ENCODE measurements at regions not wholly inside any gene's neighbourhood (a gene's known extent, or its start where the extent isn't known, plus 50 kb on each side); places are given as distances from the start of the nearest gene placed in this dataset.

DNA sequence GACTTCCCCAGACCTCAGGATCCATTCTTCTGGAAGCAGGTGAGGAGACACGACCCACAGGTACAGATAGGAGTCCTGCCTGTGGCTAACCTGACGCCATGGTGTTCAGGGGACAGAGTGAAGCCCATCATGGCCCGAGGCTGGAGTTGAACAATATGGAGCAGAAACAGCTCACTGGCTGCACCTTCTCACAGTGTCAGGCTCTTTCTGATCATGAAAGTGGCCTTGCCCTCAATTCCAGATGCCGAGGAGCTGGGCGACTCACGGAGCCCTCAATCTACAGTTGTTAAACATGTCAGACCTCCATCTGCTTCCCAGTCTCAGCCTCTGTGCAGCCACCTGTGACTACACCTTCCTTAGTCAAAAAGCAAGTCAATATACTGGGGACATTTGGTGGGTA, 110.8 kb upstream of the SMAD3 start:
- no peaks in the 10 kb centered on the region for H3K9me3 ChIP-seq (ENCODE audit: control insufficient read depth, low read length)
- H3K27me3 ChIP-seq (replicated peaks; ENCODE audit: control insufficient read depth, insufficient read depth, low read length, poor library complexity, severe bottlenecking), result no peaks in the 10 kb centered on the region

DNA sequence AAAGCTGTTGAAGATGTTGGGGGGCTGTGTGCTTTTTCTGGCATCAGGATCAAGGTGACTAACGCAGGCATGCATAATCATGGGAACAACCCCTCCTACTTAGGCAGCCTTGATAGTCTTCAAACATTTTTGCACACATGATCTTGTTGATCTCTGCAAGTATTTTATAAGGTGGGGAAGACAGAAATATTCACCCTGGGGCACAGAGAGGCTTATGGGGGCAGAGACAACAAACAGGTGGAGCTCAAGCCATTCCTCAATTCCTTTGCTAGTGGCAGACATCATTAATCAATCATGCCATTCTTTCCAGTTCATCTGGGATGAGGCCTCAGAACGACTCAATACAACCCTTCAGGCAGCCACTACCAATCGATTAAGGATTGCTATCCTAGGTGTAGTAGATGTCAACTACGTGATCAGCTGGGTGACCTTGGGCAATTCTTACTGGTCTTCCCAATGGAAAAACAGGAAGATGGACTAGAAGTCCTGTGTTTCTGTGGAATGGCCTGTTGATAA, 110.3 kb upstream of the SMAD3 start:
- no peaks in the 10 kb centered on the region for H3K36me3 ChIP-seq (ENCODE audit: control insufficient read depth, insufficient read depth, low read length)
- H3K9me3 ChIP-seq (ENCODE audit: control insufficient read depth, low read length), result no peaks in the 10 kb centered on the region
- no peak overlapping the region for H3K4me3 ChIP-seq (ENCODE audit: insufficient read depth, low read depth, low read length, poor library complexity, severe bottlenecking)
- no peaks in the 10 kb centered on the region for H3K27me3 ChIP-seq (replicated peaks; ENCODE audit: control insufficient read depth, insufficient read depth, low read length, poor library complexity, severe bottlenecking)
- DNase-seq, result no peak
- no peaks in the 10 kb centered on the region for H3K4me1 ChIP-seq (ENCODE audit: control insufficient read depth, insufficient read depth, low read length, poor library complexity, severe bottlenecking)
- no peak overlapping the region for H3K27ac ChIP-seq (ENCODE audit: insufficient read depth, low read length, poor library complexity, severe bottlenecking)

More for the DNA sequence above, 110.8 kb upstream of the SMAD3 start:
- Histone ChIP-seq H3K36me3 (ENCODE audit: control insufficient read depth, insufficient read depth, low read length) (no peaks in the 10 kb centered on the region), H3K4me1 (ENCODE audit: control insufficient read depth, insufficient read depth, low read length, poor library complexity, severe bottlenecking) (no peaks in the 10 kb centered on the region), H3K27ac (ENCODE audit: insufficient read depth, low read length, poor library complexity, severe bottlenecking) (no peak overlapping the region), H3K4me3 (ENCODE audit: insufficient read depth, low read depth, low read length, poor library complexity, severe bottlenecking) (no peak overlapping the region)
- DNase-seq, result no peak

DNA sequence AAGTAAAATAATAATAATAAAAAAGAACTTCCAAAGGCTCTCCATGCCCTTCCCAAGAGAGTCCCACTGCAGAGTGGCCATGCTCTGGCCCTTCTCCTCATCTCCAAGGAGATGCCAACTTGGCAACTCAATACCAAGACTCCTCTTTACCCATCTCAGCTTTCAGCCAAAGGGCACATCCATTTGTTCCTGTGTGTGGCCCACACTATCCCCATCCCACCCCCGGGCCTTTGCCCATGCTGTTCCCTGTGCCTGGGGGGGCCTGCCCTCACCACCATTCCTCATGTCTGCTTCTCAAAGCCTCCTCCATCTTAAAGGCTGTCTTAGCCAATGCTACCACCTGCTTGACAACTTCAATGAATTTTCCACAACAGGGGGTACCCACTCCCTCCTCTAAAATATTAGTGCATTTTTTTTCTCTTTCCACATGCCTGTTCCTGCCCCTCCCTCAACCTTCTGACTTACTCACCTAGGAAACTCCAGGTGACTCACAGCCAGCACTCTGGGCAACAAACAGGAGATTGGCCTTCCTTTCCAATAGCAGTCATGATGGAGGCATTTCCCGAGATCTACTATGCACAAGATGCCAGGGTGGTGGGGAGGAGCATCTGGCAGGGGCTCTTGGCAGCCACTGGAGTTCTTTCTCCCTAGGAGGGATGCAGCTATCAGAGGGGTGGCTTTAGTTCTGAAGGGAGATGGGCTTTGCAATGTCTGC, 109.4 kb upstream of the SMAD3 start:
- H3K27ac ChIP-seq (ENCODE audit: insufficient read depth, low read length, poor library complexity, severe bottlenecking), result no peak overlapping the region
- no peak for DNase-seq

DNA sequence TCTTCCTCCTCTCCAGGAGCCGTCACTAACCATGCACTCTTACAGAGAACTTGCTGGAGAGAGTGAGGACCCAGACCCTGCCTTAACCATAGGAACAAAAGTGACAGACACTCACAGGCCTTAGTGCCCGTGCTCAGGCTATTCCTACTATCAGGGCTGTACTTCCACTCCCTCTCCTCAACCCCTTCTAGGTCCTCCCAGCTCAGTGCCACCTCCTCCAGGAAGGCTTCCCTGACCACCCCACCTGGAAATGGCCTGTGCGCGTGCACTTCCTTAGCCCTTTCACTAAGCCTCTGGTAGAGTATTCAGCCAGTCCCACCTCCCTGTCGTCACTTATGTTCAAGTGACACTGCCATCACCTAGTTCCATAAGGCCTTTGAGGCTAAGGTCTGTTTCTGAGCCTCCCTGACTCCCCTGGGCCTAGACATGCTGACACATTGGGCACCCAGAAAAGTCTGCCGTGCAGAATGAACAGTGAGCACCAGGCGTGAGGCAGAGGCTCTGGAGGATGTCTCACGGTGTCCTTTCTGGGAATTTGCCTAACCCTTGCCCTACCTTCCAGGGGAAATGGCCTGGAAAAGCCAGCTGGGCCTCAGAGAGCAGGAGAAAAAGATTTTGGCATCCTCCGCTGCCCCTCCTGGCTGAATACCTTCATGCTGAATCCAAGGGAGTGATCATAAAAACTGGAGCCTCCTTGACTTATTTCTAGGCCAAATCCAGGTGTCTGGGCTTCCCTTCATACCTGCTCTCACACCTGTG, 108.6 kb upstream of the SMAD3 start:
- Histone ChIP-seq H3K36me3 (ENCODE audit: control insufficient read depth, insufficient read depth, low read length) (no peaks in the 10 kb centered on the region), H3K27me3 (replicated peaks; ENCODE audit: control insufficient read depth, insufficient read depth, low read length, poor library complexity, severe bottlenecking) (no peaks in the 10 kb centered on the region), H3K9me3 (ENCODE audit: control insufficient read depth, low read length) (no peaks in the 10 kb centered on the region), H3K4me3 (ENCODE audit: insufficient read depth, low read depth, low read length, poor library complexity, severe bottlenecking) (no peak overlapping the region), H3K27ac (ENCODE audit: insufficient read depth, low read length, poor library complexity, severe bottlenecking) (no peak overlapping the region), H3K4me1 (ENCODE audit: control insufficient read depth, insufficient read depth, low read length, poor library complexity, severe bottlenecking) (no peaks in the 10 kb centered on the region)
- no peak for DNase-seq

More for the DNA sequence above, 109.4 kb upstream of the SMAD3 start:
- Histone ChIP-seq H3K4me3 (ENCODE audit: insufficient read depth, low read depth, low read length, poor library complexity, severe bottlenecking) (no peak overlapping the region), H3K9me3 (ENCODE audit: control insufficient read depth, low read length) (no peaks in the 10 kb centered on the region), H3K36me3 (ENCODE audit: control insufficient read depth, insufficient read depth, low read length) (no peaks in the 10 kb centered on the region), H3K27me3 (replicated peaks; ENCODE audit: control insufficient read depth, insufficient read depth, low read length, poor library complexity, severe bottlenecking) (no peaks in the 10 kb centered on the region), H3K4me1 (ENCODE audit: control insufficient read depth, insufficient read depth, low read length, poor library complexity, severe bottlenecking) (no peaks in the 10 kb centered on the region)

DNA sequence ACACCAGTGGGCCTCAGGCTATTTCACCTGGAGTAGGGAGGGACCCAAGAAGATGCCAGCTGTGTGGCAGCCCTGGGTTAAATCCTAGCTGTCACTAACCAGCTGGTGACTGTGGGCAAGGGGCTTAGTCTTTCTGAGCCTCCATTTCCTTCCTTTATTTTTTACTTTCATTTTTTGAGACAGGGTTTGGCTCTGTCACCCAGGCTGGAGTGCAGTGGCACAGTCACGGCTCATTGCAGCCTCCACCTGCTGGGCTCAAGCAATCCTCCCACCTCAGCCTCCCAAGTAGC, 108.0 kb upstream of the SMAD3 start:
- Histone ChIP-seq H3K27me3 (replicated peaks; ENCODE audit: control insufficient read depth, insufficient read depth, low read length, poor library complexity, severe bottlenecking) (no peaks in the 10 kb centered on the region), H3K9me3 (ENCODE audit: control insufficient read depth, low read length) (no peaks in the 10 kb centered on the region), H3K27ac (ENCODE audit: insufficient read depth, low read length, poor library complexity, severe bottlenecking) (no peak overlapping the region)

DNA sequence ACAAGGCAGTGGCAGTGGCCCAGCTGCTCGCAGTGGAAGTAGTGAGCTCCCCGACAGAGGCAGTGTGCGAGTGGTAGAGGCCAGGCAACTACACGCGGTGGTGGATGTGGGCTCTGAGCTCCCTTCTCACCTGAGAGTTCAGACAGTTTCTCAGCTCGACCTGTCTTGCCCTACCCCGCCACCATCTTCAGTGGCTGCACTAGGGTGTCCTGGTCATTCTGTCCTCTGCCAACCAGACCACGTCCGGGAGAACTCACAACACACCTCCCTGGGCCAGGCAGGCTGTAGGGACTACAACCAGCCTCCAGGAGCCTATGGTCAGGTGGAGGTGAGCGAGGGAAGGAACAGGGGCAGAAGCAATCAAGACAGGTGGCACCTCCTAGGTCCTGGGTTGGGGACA, 106.3 kb upstream of the SMAD3 start:
- Histone ChIP-seq H3K27me3 (replicated peaks; ENCODE audit: control insufficient read depth, insufficient read depth, low read length, poor library complexity, severe bottlenecking) (no peaks in the 10 kb centered on the region), H3K4me1 (ENCODE audit: control insufficient read depth, insufficient read depth, low read length, poor library complexity, severe bottlenecking) (no peaks in the 10 kb centered on the region), H3K4me3 (ENCODE audit: insufficient read depth, low read depth, low read length, poor library complexity, severe bottlenecking) (no peak overlapping the region), H3K27ac (ENCODE audit: insufficient read depth, low read length, poor library complexity, severe bottlenecking) (no peak overlapping the region), H3K36me3 (ENCODE audit: control insufficient read depth, insufficient read depth, low read length) (no peaks in the 10 kb centered on the region), H3K9me3 (ENCODE audit: control insufficient read depth, low read length) (no peaks in the 10 kb centered on the region)
- DNase-seq, result no peak

More for the DNA sequence above, 108.0 kb upstream of the SMAD3 start:
- no peak for DNase-seq
- Histone ChIP-seq H3K4me1 (ENCODE audit: control insufficient read depth, insufficient read depth, low read length, poor library complexity, severe bottlenecking) (no peaks in the 10 kb centered on the region), H3K4me3 (ENCODE audit: insufficient read depth, low read depth, low read length, poor library complexity, severe bottlenecking) (no peak overlapping the region), H3K36me3 (ENCODE audit: control insufficient read depth, insufficient read depth, low read length) (no peaks in the 10 kb centered on the region)

DNA sequence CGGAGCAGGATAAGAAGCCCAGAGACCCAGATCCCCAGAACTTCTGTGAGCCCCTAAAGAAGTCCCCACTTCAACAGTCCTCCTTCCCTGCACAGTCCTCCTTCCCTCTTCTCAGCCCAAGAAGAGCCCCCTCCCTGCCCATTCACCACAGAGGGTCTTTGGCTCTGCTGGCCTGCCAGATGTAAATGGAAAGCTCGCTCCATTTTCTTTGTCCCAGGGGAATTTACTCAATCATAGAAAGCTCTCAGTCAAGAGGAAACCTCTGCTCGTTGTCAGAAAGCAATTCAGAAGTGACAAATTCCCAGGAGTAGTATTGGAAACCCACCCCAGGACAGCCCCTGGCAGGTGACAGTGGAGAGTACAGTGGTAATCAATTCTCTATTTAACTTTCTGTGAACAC, 105.5 kb upstream of the SMAD3 start:
- H3K27ac ChIP-seq (ENCODE audit: insufficient read depth, low read length, poor library complexity, severe bottlenecking), result no peak overlapping the region
- no peaks in the 10 kb centered on the region for H3K4me1 ChIP-seq (ENCODE audit: control insufficient read depth, insufficient read depth, low read length, poor library complexity, severe bottlenecking)
- H3K27me3 ChIP-seq (replicated peaks; ENCODE audit: control insufficient read depth, insufficient read depth, low read length, poor library complexity, severe bottlenecking), result no peaks in the 10 kb centered on the region
- H3K4me3 ChIP-seq (ENCODE audit: insufficient read depth, low read depth, low read length, poor library complexity, severe bottlenecking), result no peak overlapping the region
- no peaks in the 10 kb centered on the region for H3K9me3 ChIP-seq (ENCODE audit: control insufficient read depth, low read length)
- H3K36me3 ChIP-seq (ENCODE audit: control insufficient read depth, insufficient read depth, low read length), result no peaks in the 10 kb centered on the region
- DNase-seq, result no peak

DNA sequence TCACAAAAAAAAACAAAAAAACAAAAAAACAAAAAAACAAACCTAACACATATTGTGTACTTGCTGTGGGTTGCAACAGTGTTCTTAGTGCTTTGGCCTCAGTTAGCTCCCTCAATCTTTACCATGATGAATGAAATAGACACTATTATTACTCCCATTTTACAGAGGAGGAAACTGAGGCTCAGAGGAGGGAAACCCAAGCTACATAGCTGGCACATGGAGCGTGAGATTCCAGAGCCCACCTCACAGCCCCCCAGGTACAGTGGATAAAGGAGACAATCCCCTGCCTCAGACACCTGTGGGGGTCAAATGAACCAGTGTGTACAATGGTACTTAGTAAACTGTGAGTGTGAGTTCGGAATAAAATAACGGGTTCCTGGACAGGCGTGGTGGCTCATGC, 104.9 kb upstream of the SMAD3 start:
- no peaks in the 10 kb centered on the region for H3K36me3 ChIP-seq (ENCODE audit: control insufficient read depth, insufficient read depth, low read length)
- no peaks in the 10 kb centered on the region for H3K27me3 ChIP-seq (replicated peaks; ENCODE audit: control insufficient read depth, insufficient read depth, low read length, poor library complexity, severe bottlenecking)
- no peak overlapping the region for H3K27ac ChIP-seq (ENCODE audit: insufficient read depth, low read length, poor library complexity, severe bottlenecking)
- no peaks in the 10 kb centered on the region for H3K9me3 ChIP-seq (ENCODE audit: control insufficient read depth, low read length)
- H3K4me1 ChIP-seq (ENCODE audit: control insufficient read depth, insufficient read depth, low read length, poor library complexity, severe bottlenecking), result no peaks in the 10 kb centered on the region
- DNase-seq, result no peak
- no peak overlapping the region for H3K4me3 ChIP-seq (ENCODE audit: insufficient read depth, low read depth, low read length, poor library complexity, severe bottlenecking)

DNA sequence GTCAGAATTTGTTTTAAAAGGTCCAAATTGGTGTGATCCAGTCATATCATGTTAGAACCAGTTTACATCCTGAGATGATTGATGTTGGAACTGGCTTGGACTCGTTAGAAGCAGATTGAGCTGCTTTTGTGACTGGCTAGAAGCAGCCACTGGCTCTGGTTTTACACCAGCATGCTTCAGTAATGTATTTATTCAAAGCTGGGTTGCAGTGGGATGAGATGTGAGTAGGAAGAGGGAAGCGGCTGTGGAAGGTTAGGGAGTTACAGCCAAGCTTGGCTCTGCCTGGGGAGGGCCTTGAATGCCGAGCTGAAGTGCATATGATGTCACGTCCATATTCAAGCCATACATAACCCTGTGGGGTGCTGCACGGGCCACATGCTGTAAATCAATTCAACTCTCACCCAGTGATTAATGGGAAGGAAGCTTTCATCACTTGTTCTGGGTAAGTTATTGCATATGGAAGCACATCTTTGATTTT, 104.0 kb upstream of the SMAD3 start:
- H3K27ac ChIP-seq (ENCODE audit: insufficient read depth, low read length, poor library complexity, severe bottlenecking), result no peak overlapping the region
- no peaks in the 10 kb centered on the region for H3K4me1 ChIP-seq (ENCODE audit: control insufficient read depth, insufficient read depth, low read length, poor library complexity, severe bottlenecking)
- no peak for DNase-seq
- no peaks in the 10 kb centered on the region for H3K9me3 ChIP-seq (ENCODE audit: control insufficient read depth, low read length)
- no peaks in the 10 kb centered on the region for H3K27me3 ChIP-seq (replicated peaks; ENCODE audit: control insufficient read depth, insufficient read depth, low read length, poor library complexity, severe bottlenecking)
- H3K36me3 ChIP-seq (ENCODE audit: control insufficient read depth, insufficient read depth, low read length), result no peaks in the 10 kb centered on the region
- no peak overlapping the region for H3K4me3 ChIP-seq (ENCODE audit: insufficient read depth, low read depth, low read length, poor library complexity, severe bottlenecking)

DNA sequence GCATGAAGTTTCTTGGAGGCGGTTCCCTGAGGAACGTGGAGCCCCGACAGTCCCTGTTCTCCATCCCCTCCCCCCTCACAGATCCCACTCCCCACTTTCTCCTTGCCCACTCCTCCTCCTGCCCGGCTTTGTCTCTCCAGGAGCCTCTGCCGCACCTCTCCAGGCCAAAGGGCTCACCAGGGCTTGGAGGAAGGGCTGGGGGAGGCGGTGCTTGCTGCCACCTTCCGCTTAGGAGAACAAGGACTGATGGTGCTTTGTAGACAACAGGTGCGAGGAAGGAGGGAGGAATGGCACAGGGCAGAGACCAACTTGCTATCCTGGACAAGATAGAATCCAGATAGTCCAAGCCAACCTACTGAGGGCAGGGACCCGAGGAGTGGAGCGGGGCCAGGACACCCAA, 103.5 kb upstream of the SMAD3 start:
- no peak for DNase-seq
- Histone ChIP-seq H3K4me1 (ENCODE audit: control insufficient read depth, insufficient read depth, low read length, poor library complexity, severe bottlenecking) (no peaks in the 10 kb centered on the region), H3K27me3 (replicated peaks; ENCODE audit: control insufficient read depth, insufficient read depth, low read length, poor library complexity, severe bottlenecking) (no peaks in the 10 kb centered on the region), H3K9me3 (ENCODE audit: control insufficient read depth, low read length) (no peaks in the 10 kb centered on the region), H3K36me3 (ENCODE audit: control insufficient read depth, insufficient read depth, low read length) (no peaks in the 10 kb centered on the region), H3K4me3 (ENCODE audit: insufficient read depth, low read depth, low read length, poor library complexity, severe bottlenecking) (no peak overlapping the region), H3K27ac (ENCODE audit: insufficient read depth, low read length, poor library complexity, severe bottlenecking) (no peak overlapping the region)
